Endodermal cell (in vitro differentiated cells): ENCODE measurements at regions not wholly inside any gene's neighbourhood (a gene's known extent, or its start where the extent isn't known, plus 50 kb on each side); places are given as distances from the start of the nearest gene placed in this dataset.

Experiments used
- DNase-seq: peaks from one replicate; pipeline ENCODE4 v3.0.0-alpha.2; 2017
- H3K27ac ChIP-seq: 2 replicates; pipeline ENCODE4 v1.5.1; 2013; ENCODE audit warnings: mild to moderate bottlenecking, low read depth, low read length, moderate library complexity
- H3K27me3 ChIP-seq: 2 replicates; pipeline ENCODE4 v1.6.1; 2013; ENCODE audit warnings: mild to moderate bottlenecking, low read length, moderate library complexity; ENCODE audit not compliant: insufficient read depth, control insufficient read depth, poor library complexity, severe bottlenecking
- H3K36me3 ChIP-seq: 2 replicates; pipeline ENCODE4 v1.7.0; 2013; ENCODE audit warnings: mild to moderate bottlenecking, low read length, moderate library complexity; ENCODE audit not compliant: control insufficient read depth, insufficient read depth
- H3K4me1 ChIP-seq: one replicate; pipeline ENCODE4 v1.7.0; 2013; ENCODE audit warnings: low read length; ENCODE audit not compliant: control insufficient read depth, insufficient read depth
- H3K4me3 ChIP-seq: 2 replicates; pipeline ENCODE4 v1.5.1; 2013; ENCODE audit warnings: mild to moderate bottlenecking, low read length, moderate library complexity
- H3K9ac ChIP-seq: 2 replicates; pipeline ENCODE4 v1.6.1; 2013; ENCODE audit warnings: mild to moderate bottlenecking, low read length, moderate library complexity; ENCODE audit not compliant: poor library complexity, severe bottlenecking; ENCODE audit errors: extremely low read depth
- H3K9me3 ChIP-seq: 2 replicates; pipeline ENCODE4 v1.6.1; 2013; ENCODE audit warnings: mild to moderate bottlenecking, low read length, moderate library complexity; ENCODE audit not compliant: control insufficient read depth
- H3K27ac Mint-ChIP-seq: 2 replicates; pipeline ENCODE4 v1.8.0; 2020; ENCODE audit warnings: mixed read lengths
- H3K27me3 Mint-ChIP-seq: 2 replicates; pipeline ENCODE4 v1.8.0; 2021; ENCODE audit warnings: mild to moderate bottlenecking, mixed read lengths; ENCODE audit not compliant: insufficient read depth
- H3K36me3 Mint-ChIP-seq: 2 replicates; pipeline ENCODE4 v1.8.0; 2020; ENCODE audit warnings: low read depth, mixed read lengths
- H3K4me1 Mint-ChIP-seq: 2 replicates; pipeline ENCODE4 v1.8.0; 2020; ENCODE audit warnings: mixed read lengths
- H3K4me3 Mint-ChIP-seq: 2 replicates; pipeline ENCODE4 v1.8.0; 2020; ENCODE audit warnings: mild to moderate bottlenecking, moderate library complexity, mixed read lengths
- H3K9me3 Mint-ChIP-seq: 2 replicates; pipeline ENCODE4 v1.8.0; 2020; ENCODE audit warnings: mild to moderate bottlenecking, mixed read lengths
- CTCF ChIP-seq: fragments of 200-600 bp; sonication (generic); conservative IDR thresholded peaks from 2 replicates; pipeline ENCODE4 v1.5.0; 2021; ENCODE audit warnings: antibody characterized with exemption, mild to moderate bottlenecking
- WGBS, 2 experiments: methylation state at CpG; one replicate each; pipeline versions ENCODE4 v1.1.5 to v1.1.7; 2013; ENCODE audit warnings: missing lambda C conversion rate in 2 of 2, mixed read lengths in 1 of 2; ENCODE audit not compliant: insufficient coverage in 1 of 2, insufficient read length in 1 of 2; 5-methylcytosine and 5-hydroxymethylcytosine counted together

GRCh38 chr4:123503698-123504363 lies 107.2 kb downstream of the SPRY1 start:
- DNase-seq = no peak
- Histone ChIP-seq H3K36me3 (no peaks in the 10 kb centered on the region), H3K9ac (no peak overlapping the region), H3K27me3 (peaks cover 5% of the 10 kb centered on the region), H3K4me3 (no peak overlapping the region), H3K4me1 (peaks cover 3% of the 10 kb centered on the region), H3K27ac (no peak overlapping the region), H3K9me3 (peaks cover 20% of the 10 kb centered on the region)
- 93 to 95% methylated on average over 4 of the region's 4 CpGs for WGBS, 2 experiments
- Mint-ChIP-seq H3K4me1 (peaks cover 22% of the 10 kb centered on the region), H3K36me3 (no peaks in the 10 kb centered on the region), H3K4me3 (no peak overlapping the region), H3K27ac (no peak overlapping the region), H3K9me3 (peaks cover 26% of the 10 kb centered on the region), H3K27me3 (peaks cover 7% of the 10 kb centered on the region)
- TF ChIP-seq CTCF = no peak

GRCh38 chr4:123505095-123506010 lies 108.8 kb downstream of the SPRY1 start:
- Histone ChIP-seq H3K9me3 (peaks cover 11% of the 10 kb centered on the region), H3K9ac (peak overlapping the region; percentile 66), H3K36me3 (no peaks in the 10 kb centered on the region), H3K27ac (peak overlapping the region; percentile 95), H3K4me3 (peak overlapping the region; percentile 72), H3K4me1 (peaks cover 3% of the 10 kb centered on the region), H3K27me3 (peaks cover 5% of the 10 kb centered on the region)
- TF ChIP-seq CTCF = no peak
- peak; percentile 98 for DNase-seq
- Mint-ChIP-seq H3K36me3 (no peaks in the 10 kb centered on the region), H3K4me3 (peak overlapping the region; percentile 66), H3K9me3 (peaks cover 23% of the 10 kb centered on the region), H3K27ac (peak overlapping the region; percentile 99), H3K4me1 (peaks cover 28% of the 10 kb centered on the region), H3K27me3 (peaks cover 7% of the 10 kb centered on the region)
- 0% methylated on average over 24 to 58 of the region's 58 CpGs for WGBS, 2 experiments

GRCh38 chr4:123506011-123506695 lies 109.6 kb downstream of the SPRY1 start:
- Histone ChIP-seq H3K4me1 (peaks cover 3% of the 10 kb centered on the region), H3K9ac (peak overlapping the region; percentile 66), H3K4me3 (peak overlapping the region; percentile 72), H3K9me3 (peaks cover 4% of the 10 kb centered on the region), H3K27me3 (peaks cover 5% of the 10 kb centered on the region), H3K36me3 (no peaks in the 10 kb centered on the region), H3K27ac (peak overlapping the region; percentile 95)
- peaks cover 18% of the 10 kb centered on the region for H3K9me3 Mint-ChIP-seq
- 16 to 23% methylated on average over 12 to 17 of the region's 17 CpGs for WGBS, 2 experiments
- H3K36me3 Mint-ChIP-seq = no peaks in the 10 kb centered on the region
- H3K4me3 Mint-ChIP-seq = peak overlapping the region; percentile 66
- H3K4me1 Mint-ChIP-seq = peaks cover 28% of the 10 kb centered on the region
- H3K27ac Mint-ChIP-seq = peak overlapping the region; percentile 99
- peaks cover 5% of the 10 kb centered on the region for H3K27me3 Mint-ChIP-seq
- no peak for TF ChIP-seq CTCF
- peak; percentile 72 for DNase-seq
